SJCRH30 (cell line): ENCODE measurements at regions not wholly inside any gene's neighbourhood (a gene's known extent, or its start where the extent isn't known, plus 50 kb on each side); places are given as distances from the start of the nearest gene placed in this dataset.
"Not testable (repeated sequence)": the region's sequence is repeated elsewhere in the genome, so short reads cannot be mapped to it uniquely, and the experiment has no call there.

ENCODE experiments used
- DNase-seq, 2 experiments: peaks; one replicate each; pipeline ENCODE4 v3.0.0-alpha.2; 2015 to 2020
- H3K27ac ChIP-seq: fragments of 250-450 bp; sonication (Bioruptor Pico); 2 replicates; pipeline ENCODE4 v1.5.1; 2020; ENCODE audit warnings: mild to moderate bottlenecking, moderate library complexity
- H3K27me3 ChIP-seq: fragments of 250-450 bp; sonication (Bioruptor Pico); 2 replicates; pipeline ENCODE4 v1.5.1; 2020; ENCODE audit warnings: mild to moderate bottlenecking, moderate library complexity
- H3K36me3 ChIP-seq: fragments of 250-450 bp; sonication (Bioruptor Pico); 2 replicates; pipeline ENCODE4 v1.5.1; 2020; ENCODE audit warnings: mild to moderate bottlenecking, moderate library complexity
- H3K4me1 ChIP-seq: fragments of 250-450 bp; sonication (Bioruptor Pico); 2 replicates; pipeline ENCODE4 v1.5.1; 2020; ENCODE audit warnings: mild to moderate bottlenecking, moderate library complexity
- H3K4me3 ChIP-seq: fragments of 250-450 bp; sonication (Bioruptor Pico); 2 replicates; pipeline ENCODE4 v1.5.1; 2020; ENCODE audit warnings: mild to moderate bottlenecking, moderate library complexity
- H3K9me3 ChIP-seq: fragments of 250-450 bp; sonication (Bioruptor Pico); replicated peaks from 2 replicates; pipeline ENCODE4 v1.5.1; 2020; ENCODE audit warnings: mild to moderate bottlenecking, moderate library complexity

GRCh38 chr5:25764733-25765132, 1120.0 kb upstream of the CDH10 start:
- Histone ChIP-seq H3K9me3 (no peaks in the 10 kb centered on the region), H3K27me3 (no peaks in the 10 kb centered on the region), H3K4me1 (no peaks in the 10 kb centered on the region), H3K27ac (no peak overlapping the region), H3K4me3 (no peak overlapping the region), H3K36me3 (no peaks in the 10 kb centered on the region)
- no peak for DNase-seq

- Histone ChIP-seq H3K36me3 (no peaks in the 10 kb centered on the region), H3K27me3 (no peaks in the 10 kb centered on the region), H3K4me1 (no peaks in the 10 kb centered on the region), H3K9me3 (no peaks in the 10 kb centered on the region), H3K27ac (no peak overlapping the region), H3K4me3 (no peak overlapping the region)
- no peak for DNase-seq
Measured at GRCh38 chr5:25763781-25764180, 1119.0 kb upstream of the CDH10 start.

DNA sequence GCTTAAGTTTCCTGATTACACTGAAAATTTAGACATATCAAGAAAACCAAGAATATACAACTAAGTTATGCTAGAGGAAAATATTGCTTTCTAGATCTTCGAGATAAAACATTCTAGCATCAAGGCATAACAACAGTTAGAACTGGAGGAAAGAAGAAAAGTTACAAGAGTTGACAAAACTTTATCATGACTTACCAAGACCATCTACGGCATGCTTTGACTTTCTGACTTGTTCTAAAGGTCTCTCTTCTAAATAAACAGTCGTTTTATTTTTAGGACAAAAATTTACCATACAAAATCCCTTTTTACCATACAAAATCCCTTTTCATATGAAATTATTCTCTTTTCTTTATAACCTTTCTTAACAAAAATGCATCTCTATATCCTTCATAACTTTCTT, 1110.1 kb upstream of the CDH10 start:
- peak; percentile 2 to 9 for DNase-seq
- H3K27ac ChIP-seq = no peak overlapping the region
- H3K9me3 ChIP-seq = no peaks in the 10 kb centered on the region
- no peaks in the 10 kb centered on the region for H3K36me3 ChIP-seq
- H3K27me3 ChIP-seq = no peaks in the 10 kb centered on the region
- no peaks in the 10 kb centered on the region for H3K4me1 ChIP-seq
- H3K4me3 ChIP-seq = no peak overlapping the region

GRCh38 chr5:25744908-25745307, 1100.1 kb upstream of the CDH10 start:
- no peak overlapping the region for H3K27ac ChIP-seq
- DNase-seq = no peak
- H3K27me3 ChIP-seq = no peaks in the 10 kb centered on the region
- H3K36me3 ChIP-seq = no peaks in the 10 kb centered on the region
- no peak overlapping the region for H3K4me3 ChIP-seq
- no peaks in the 10 kb centered on the region for H3K9me3 ChIP-seq
- H3K4me1 ChIP-seq = no peaks in the 10 kb centered on the region

DNA sequence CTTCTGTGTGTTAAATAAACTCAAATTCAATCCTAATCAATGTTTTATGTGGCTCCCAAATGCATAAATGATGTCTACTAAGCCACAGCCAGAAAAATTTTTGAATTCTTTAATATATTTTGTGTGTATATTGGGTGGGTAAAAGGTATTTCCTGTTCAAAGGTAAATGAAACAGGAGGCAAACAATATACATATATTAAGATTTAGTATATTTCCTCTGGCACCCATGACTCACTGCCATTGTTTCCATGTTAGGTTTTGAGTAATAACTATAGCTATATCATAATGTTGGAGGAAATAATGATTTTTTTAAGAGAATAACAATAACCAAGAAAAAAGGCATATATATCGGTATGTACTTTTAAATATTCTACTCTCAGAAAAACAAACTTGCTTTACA, 1071.9 kb upstream of the CDH10 start:
- Histone ChIP-seq H3K27me3 (no peaks in the 10 kb centered on the region), H3K4me3 (no peak overlapping the region), H3K4me1 (no peaks in the 10 kb centered on the region), H3K27ac (no peak overlapping the region), H3K36me3 (no peaks in the 10 kb centered on the region), H3K9me3 (no peaks in the 10 kb centered on the region)
- no peak for DNase-seq

DNA sequence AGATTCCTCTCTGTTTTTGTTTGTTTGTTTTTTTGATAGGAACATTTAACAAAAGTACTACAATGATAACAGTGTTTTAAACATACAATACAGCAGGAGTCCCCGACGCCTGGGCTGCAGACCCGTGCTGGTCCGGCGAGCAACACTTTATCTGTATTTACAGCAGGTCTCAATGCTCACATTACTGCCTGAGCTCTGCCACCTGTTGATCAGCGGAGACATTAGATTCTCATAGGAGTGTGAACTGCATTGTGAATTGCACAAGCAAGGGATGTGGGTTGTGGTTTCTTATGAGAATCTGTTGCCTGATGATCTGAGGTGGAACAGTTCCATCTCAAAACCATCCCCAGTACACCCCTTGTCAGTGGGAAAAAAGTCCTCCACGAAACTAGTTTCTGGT, 1068.5 kb upstream of the CDH10 start:
- peak in 1 of 2 experiments; percentile 20 for DNase-seq
- H3K36me3 ChIP-seq = no peaks in the 10 kb centered on the region
- H3K27me3 ChIP-seq = no peaks in the 10 kb centered on the region
- H3K4me3 ChIP-seq = no peak overlapping the region
- no peaks in the 10 kb centered on the region for H3K4me1 ChIP-seq
- H3K27ac ChIP-seq = no peak overlapping the region
- no peaks in the 10 kb centered on the region for H3K9me3 ChIP-seq

GRCh38 chr5:25707093-25707492, 1062.3 kb upstream of the CDH10 start:
- Histone ChIP-seq H3K36me3 (no peaks in the 10 kb centered on the region), H3K27me3 (no peaks in the 10 kb centered on the region), H3K27ac (no peak overlapping the region), H3K4me1 (no peaks in the 10 kb centered on the region), H3K9me3 (no peaks in the 10 kb centered on the region), H3K4me3 (no peak overlapping the region)
- DNase-seq = no peak

DNA sequence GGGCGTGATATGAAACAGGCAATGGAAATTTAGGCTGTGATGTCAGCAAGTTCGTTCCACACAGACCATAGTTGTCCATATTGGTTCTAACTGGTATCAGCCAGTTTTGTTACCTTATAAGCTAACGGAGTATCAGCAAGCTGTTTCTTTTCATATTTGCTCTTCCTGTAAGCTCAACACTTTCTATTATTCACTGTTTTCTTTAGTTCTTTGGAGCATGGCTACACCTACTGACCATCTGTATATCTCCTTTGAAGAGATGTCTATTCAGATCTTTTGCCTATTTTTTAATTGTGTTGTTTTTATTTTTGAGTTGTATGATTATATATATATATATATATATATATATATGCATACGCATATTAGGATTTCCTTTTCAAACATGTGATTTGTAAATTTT, 1057.2 kb upstream of the CDH10 start:
- H3K27me3 ChIP-seq = no peaks in the 10 kb centered on the region
- DNase-seq = no peak
- no peak overlapping the region for H3K4me3 ChIP-seq
- H3K9me3 ChIP-seq = no peaks in the 10 kb centered on the region
- no peak overlapping the region for H3K27ac ChIP-seq
- no peaks in the 10 kb centered on the region for H3K36me3 ChIP-seq
- H3K4me1 ChIP-seq = no peaks in the 10 kb centered on the region

- Histone ChIP-seq H3K9me3 (no peaks in the 10 kb centered on the region), H3K36me3 (no peaks in the 10 kb centered on the region), H3K27ac (no peak overlapping the region), H3K27me3 (no peaks in the 10 kb centered on the region), H3K4me1 (no peaks in the 10 kb centered on the region), H3K4me3 (no peak overlapping the region)
- DNase-seq = no peak
Measured at GRCh38 chr5:25694801-25695200, 1050.0 kb upstream of the CDH10 start.

DNA sequence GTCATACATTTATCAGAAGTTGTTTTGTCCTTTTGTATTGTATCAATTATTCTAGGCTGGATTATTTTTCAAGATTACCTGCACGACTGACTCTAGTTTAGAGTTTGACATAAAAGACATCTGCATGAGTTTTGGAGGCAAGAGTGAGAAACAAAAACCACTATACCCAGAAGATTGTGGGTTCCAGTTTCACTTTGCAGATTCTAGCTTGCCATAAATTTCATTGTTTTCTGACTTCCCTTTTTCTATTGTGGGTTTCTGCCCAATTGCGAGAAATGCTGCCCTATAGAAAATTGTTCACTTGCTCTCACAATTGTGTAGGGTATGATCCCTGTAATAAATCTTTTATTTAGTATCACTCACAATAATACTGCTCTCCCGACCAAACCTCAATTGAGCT, 1043.4 kb upstream of the CDH10 start:
- Histone ChIP-seq H3K36me3 (no peaks in the 10 kb centered on the region), H3K4me3 (no peak overlapping the region), H3K4me1 (no peaks in the 10 kb centered on the region), H3K27me3 (no peaks in the 10 kb centered on the region), H3K9me3 (no peaks in the 10 kb centered on the region), H3K27ac (no peak overlapping the region)
- no peak for DNase-seq

DNA sequence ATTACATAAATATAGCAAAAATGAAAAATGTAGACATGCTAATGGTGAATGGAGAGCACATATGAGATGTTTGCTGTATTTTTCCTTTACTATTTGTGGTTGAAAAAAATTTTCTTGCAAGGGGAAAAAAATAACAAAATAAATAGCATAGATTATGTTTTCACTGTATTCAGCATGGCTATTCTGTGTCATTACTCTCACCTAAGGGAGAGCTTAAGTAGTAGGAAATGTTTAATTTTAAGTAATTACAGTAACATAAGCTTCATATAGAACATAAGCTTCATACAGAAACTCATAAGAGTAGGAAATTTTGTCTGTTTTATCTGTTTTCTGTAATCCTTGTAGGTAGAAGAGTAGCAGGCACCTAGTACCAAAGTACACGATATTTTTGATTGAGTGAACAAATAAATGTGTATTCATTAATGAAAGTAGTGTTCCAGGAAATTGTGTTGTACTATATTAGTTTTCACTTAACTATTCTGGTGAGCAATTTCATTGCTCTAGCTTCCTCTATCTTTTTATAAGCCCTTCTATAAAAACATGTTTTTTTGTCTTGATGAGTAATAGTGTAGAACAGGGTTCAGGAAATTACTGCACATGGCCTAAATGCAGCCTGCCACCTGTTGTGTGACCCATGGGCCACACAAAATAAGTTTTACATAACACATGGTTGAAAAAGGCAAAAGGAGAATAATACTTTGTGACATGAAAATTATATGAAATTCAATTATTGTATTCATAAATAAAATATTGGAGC, 1025.0 kb upstream of the CDH10 start:
- H3K4me3 ChIP-seq = no peak overlapping the region
- no peaks in the 10 kb centered on the region for H3K27me3 ChIP-seq
- H3K9me3 ChIP-seq = no peaks in the 10 kb centered on the region
- H3K4me1 ChIP-seq = no peaks in the 10 kb centered on the region
- H3K36me3 ChIP-seq = no peaks in the 10 kb centered on the region
- DNase-seq = no peak
- no peak overlapping the region for H3K27ac ChIP-seq

- Histone ChIP-seq H3K4me3 (no peak overlapping the region), H3K4me1 (no peaks in the 10 kb centered on the region), H3K27ac (no peak overlapping the region), H3K27me3 (no peaks in the 10 kb centered on the region), H3K9me3 (no peaks in the 10 kb centered on the region), H3K36me3 (no peaks in the 10 kb centered on the region)
- DNase-seq = no peak
Measured at GRCh38 chr5:25662610-25663009, 1017.8 kb upstream of the CDH10 start.

DNA sequence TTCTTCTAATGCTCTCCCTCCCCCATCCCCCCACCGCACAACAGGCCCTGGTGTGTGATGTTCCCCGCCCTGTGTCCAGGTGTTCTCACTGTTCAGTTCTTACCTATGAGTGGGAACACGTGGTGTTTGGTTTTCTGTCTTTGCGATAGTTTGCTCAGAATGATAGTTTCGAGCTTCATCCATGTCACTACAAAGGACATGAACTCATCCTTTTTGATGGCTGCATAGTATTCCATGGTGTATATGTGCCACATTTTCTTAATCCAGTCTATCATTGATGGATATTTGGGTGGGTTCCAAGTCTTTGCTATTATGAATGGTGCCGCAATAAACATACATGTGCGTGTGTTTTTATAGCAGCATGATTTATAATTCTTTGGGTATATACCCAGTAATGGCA, 1005.5 kb upstream of the CDH10 start:
- not testable (repeated sequence) for H3K4me1 ChIP-seq, H3K36me3 ChIP-seq, H3K27me3 ChIP-seq, H3K4me3 ChIP-seq, DNase-seq, H3K27ac ChIP-seq, H3K9me3 ChIP-seq

GRCh38 chr5:25649628-25650265, 1005.0 kb upstream of the CDH10 start:
- no peaks in the 10 kb centered on the region for H3K36me3 ChIP-seq
- H3K9me3 ChIP-seq = no peaks in the 10 kb centered on the region
- no peaks in the 10 kb centered on the region for H3K27me3 ChIP-seq
- DNase-seq = no peak
- H3K27ac ChIP-seq = no peak overlapping the region
- no peaks in the 10 kb centered on the region for H3K4me1 ChIP-seq
- H3K4me3 ChIP-seq = no peak overlapping the region

- H3K9me3 ChIP-seq = no peaks in the 10 kb centered on the region
- no peak overlapping the region for H3K4me3 ChIP-seq
- no peak overlapping the region for H3K27ac ChIP-seq
- H3K4me1 ChIP-seq = no peaks in the 10 kb centered on the region
- DNase-seq = no peak
- no peaks in the 10 kb centered on the region for H3K36me3 ChIP-seq
- no peaks in the 10 kb centered on the region for H3K27me3 ChIP-seq
Measured at GRCh38 chr5:25646421-25647341, 1001.9 kb upstream of the CDH10 start.
